ENCODE measurements at regions not wholly inside any gene's neighbourhood (a gene's known extent, or its start where the extent isn't known, plus 50 kb on each side); places are given as distances from the start of the nearest gene placed in this dataset.

GRCh38 chr4:65918212-65918611, 247.9 kb upstream of the EPHA5 start:
- H3K4me3 ChIP-seq, result no peak overlapping the region
- no peaks in the 10 kb centered on the region for H3K4me1 ChIP-seq
- H3K9me3 ChIP-seq, result peaks cover 0 to 4% (median 0%) of the 10 kb centered on the region in 4 donors
- intact Hi-C loops (cut with DNase I), result no loop called here
- no peaks in the 10 kb centered on the region for H3K36me3 ChIP-seq
- DNase-seq, result no peak
- TF ChIP-seq EP300 (IDR thresholded peaks at IDR 0.05), result no peak
- no peak for TF ChIP-seq POLR2AphosphoS5 (IDR thresholded peaks at IDR 0.05)
- H3K27ac ChIP-seq, result no peak overlapping the region
- 0 to 7% methylated on average over 1 of the region's 1 CpG for WGBS, 2 donors
- H3K27me3 ChIP-seq, result no peaks in the 10 kb centered on the region

GRCh38 chr4:65917486-65917885, 247.2 kb upstream of the EPHA5 start:
- DNase-seq, result no peak
- Histone ChIP-seq H3K4me1 (no peaks in the 10 kb centered on the region), H3K9me3 (peaks cover 0 to 4% (median 0%) of the 10 kb centered on the region in 4 donors), H3K36me3 (no peaks in the 10 kb centered on the region), H3K27me3 (no peaks in the 10 kb centered on the region), H3K27ac (no peak overlapping the region), H3K4me3 (no peak overlapping the region)
- intact Hi-C loops (cut with DNase I), result no loop called here
- 57 to 71% methylated on average over 2 of the region's 2 CpGs for WGBS, 2 donors
- TF ChIP-seq POLR2AphosphoS5 (IDR thresholded peaks at IDR 0.05) (no peak), POLR2A (IDR thresholded peaks at IDR 0.05) (no peak), CTCF (IDR thresholded peaks at IDR 0.05) (no peak), EP300 (IDR thresholded peaks at IDR 0.05) (no peak)

- 84 to 85% methylated on average over 1 of the region's 1 CpG for WGBS, 2 donors
- Histone ChIP-seq H3K4me3 (no peak overlapping the region), H3K4me1 (no peaks in the 10 kb centered on the region), H3K9me3 (no peaks in the 10 kb centered on the region), H3K27ac (no peak overlapping the region), H3K36me3 (no peaks in the 10 kb centered on the region), H3K27me3 (no peaks in the 10 kb centered on the region)
- no peak for DNase-seq
- TF ChIP-seq POLR2AphosphoS5 (IDR thresholded peaks at IDR 0.05), result no peak
- no peak for TF ChIP-seq POLR2A (IDR thresholded peaks at IDR 0.05)
- no peak for TF ChIP-seq CTCF (IDR thresholded peaks at IDR 0.05)
- intact Hi-C loops (cut with DNase I), result no loop called here
These were observed 241.4 kb upstream of the EPHA5 start for GRCh38 chr4:65911720-65912119.

- TF ChIP-seq CTCF (IDR thresholded peaks at IDR 0.05) (no peak), POLR2A (IDR thresholded peaks at IDR 0.05) (no peak), EP300 (IDR thresholded peaks at IDR 0.05) (no peak), POLR2AphosphoS5 (IDR thresholded peaks at IDR 0.05) (no peak)
These were observed 223.9 kb upstream of the EPHA5 start for GRCh38 chr4:65893957-65894755.

GRCh38 chr4:65893271-65893670, 223.0 kb upstream of the EPHA5 start:
- H3K4me3 ChIP-seq, result no peak overlapping the region
- no peaks in the 10 kb centered on the region for H3K27me3 ChIP-seq
- TF ChIP-seq CTCF (IDR thresholded peaks at IDR 0.05) (no peak), POLR2AphosphoS5 (IDR thresholded peaks at IDR 0.05) (no peak), EP300 (IDR thresholded peaks at IDR 0.05) (no peak), POLR2A (IDR thresholded peaks at IDR 0.05) (no peak)
- peaks cover 0 to 6% (median 0%) of the 10 kb centered on the region in 4 donors for H3K4me1 ChIP-seq
- intact Hi-C loops (cut with DNase I), result no loop called here
- no peak overlapping the region for H3K27ac ChIP-seq
- DNase-seq, result no peak
- no peaks in the 10 kb centered on the region for H3K9me3 ChIP-seq
- 6 to 15% methylated on average over 1 of the region's 1 CpG for WGBS, 2 donors
- no peaks in the 10 kb centered on the region for H3K36me3 ChIP-seq

More at GRCh38 chr4:65893957-65894755, 223.9 kb upstream of the EPHA5 start:
- Histone ChIP-seq H3K4me1 (peaks cover 0 to 6% (median 0%) of the 10 kb centered on the region in 4 donors), H3K27me3 (no peaks in the 10 kb centered on the region), H3K9me3 (no peaks in the 10 kb centered on the region), H3K36me3 (no peaks in the 10 kb centered on the region), H3K27ac (no peak overlapping the region), H3K4me3 (no peak overlapping the region)
- WGBS, 2 donors, result 39 to 45% methylated on average over 6 of the region's 6 CpGs
- intact Hi-C loops (cut with DNase I), result no loop called here
- DNase-seq, result no peak
